ENCODE measurements at regions not wholly inside any gene's neighbourhood (a gene's known extent, or its start where the extent isn't known, plus 50 kb on each side); places are given as distances from the start of the nearest gene placed in this dataset.

GRCh38 chr5:41610386-41610785, 100.0 kb upstream of the PLCXD3 start:
- TF ChIP-seq REST (IDR thresholded peaks at IDR 0.05) (no peak), FOXA1 (IDR thresholded peaks at IDR 0.05) (no peak), HNF4A (conservative IDR thresholded peaks at IDR 0.05) (peak; percentile 37 to 41)
- H3K4me1 ChIP-seq (ENCODE audit: control insufficient read depth in 4 of 4, insufficient read depth in 4 of 4, low read length in 3 of 4) = no peaks in the 10 kb centered on the region
- WGBS = 73% methylated on average over 1 of the region's 1 CpG

GRCh38 chr5:41600731-41601130, 90.3 kb upstream of the PLCXD3 start:
- no peaks in the 10 kb centered on the region for H3K36me3 ChIP-seq (ENCODE audit: control insufficient read depth in 4 of 4, insufficient read depth in 3 of 4, low read depth in 1 of 4, low read length in 3 of 4)
- no peaks in the 10 kb centered on the region for H3K4me1 ChIP-seq (ENCODE audit: control insufficient read depth in 4 of 4, insufficient read depth in 4 of 4, low read length in 3 of 4)
- no peaks in the 10 kb centered on the region for H3K27me3 ChIP-seq (ENCODE audit: control insufficient read depth in 4 of 4, insufficient read depth in 4 of 4, low read length in 3 of 4)
- no peak overlapping the region for H3K9ac ChIP-seq (ENCODE audit: low read depth in 1 of 2, low read length in 2 of 2)
- no peaks in the 10 kb centered on the region for H3K9me3 ChIP-seq (ENCODE audit: control insufficient read depth in 4 of 4, low read length in 3 of 4)
- no peak overlapping the region for H3K4me3 ChIP-seq (ENCODE audit: low read depth in 1 of 3, low read length in 3 of 3)
- DNase-seq (ENCODE audit: low spot score) = no peak
- 73% methylated on average over 2 of the region's 2 CpGs for WGBS
- TF ChIP-seq HNF4A (conservative IDR thresholded peaks at IDR 0.05) (no peak), FOXA2 (IDR thresholded peaks at IDR 0.05) (no peak), FOXA1 (IDR thresholded peaks at IDR 0.05) (no peak), EGR1 (IDR thresholded peaks at IDR 0.05; ENCODE audit: low read depth in 2 of 2) (no peak), TAF1 (conservative IDR thresholded peaks at IDR 0.05) (no peak), SP1 (IDR thresholded peaks at IDR 0.05) (no peak), JUND (IDR thresholded peaks at IDR 0.05) (no peak), RAD21 (IDR thresholded peaks at IDR 0.05) (no peak), YY1 (IDR thresholded peaks at IDR 0.05) (no peak), CTCF (IDR thresholded peaks at IDR 0.05; ENCODE audit: low read depth, low read length, missing input control) (no peak), ZBTB33 (IDR thresholded peaks at IDR 0.05) (no peak), MAX (IDR thresholded peaks at IDR 0.05) (no peak), RXRA (IDR thresholded peaks at IDR 0.05) (no peak)
- no peak overlapping the region for H3K27ac ChIP-seq (ENCODE audit: low read depth in 1 of 2, low read length in 2 of 2)

More at GRCh38 chr5:41610386-41610785, 100.0 kb upstream of the PLCXD3 start:
- Histone ChIP-seq H3K27ac (ENCODE audit: low read depth in 1 of 2, low read length in 2 of 2) (no peak overlapping the region), H3K9ac (ENCODE audit: low read depth in 1 of 2, low read length in 2 of 2) (no peak overlapping the region), H3K4me3 (ENCODE audit: low read depth in 1 of 3, low read length in 3 of 3) (no peak overlapping the region), H3K27me3 (ENCODE audit: control insufficient read depth in 4 of 4, insufficient read depth in 4 of 4, low read length in 3 of 4) (no peaks in the 10 kb centered on the region), H3K9me3 (ENCODE audit: control insufficient read depth in 4 of 4, low read length in 3 of 4) (no peaks in the 10 kb centered on the region), H3K36me3 (ENCODE audit: control insufficient read depth in 4 of 4, insufficient read depth in 3 of 4, low read depth in 1 of 4, low read length in 3 of 4) (no peaks in the 10 kb centered on the region)
- no peak for DNase-seq (ENCODE audit: low spot score)

Data from liver (tissue), 8 donors.